ENCODE measurements at regions not wholly inside any gene's neighbourhood (a gene's known extent, or its start where the extent isn't known, plus 50 kb on each side); places are given as distances from the start of the nearest gene placed in this dataset.
"Not testable (repeated sequence)": the region's sequence is repeated elsewhere in the genome, so short reads cannot be mapped to it uniquely, and the experiment has no call there.

DNA sequence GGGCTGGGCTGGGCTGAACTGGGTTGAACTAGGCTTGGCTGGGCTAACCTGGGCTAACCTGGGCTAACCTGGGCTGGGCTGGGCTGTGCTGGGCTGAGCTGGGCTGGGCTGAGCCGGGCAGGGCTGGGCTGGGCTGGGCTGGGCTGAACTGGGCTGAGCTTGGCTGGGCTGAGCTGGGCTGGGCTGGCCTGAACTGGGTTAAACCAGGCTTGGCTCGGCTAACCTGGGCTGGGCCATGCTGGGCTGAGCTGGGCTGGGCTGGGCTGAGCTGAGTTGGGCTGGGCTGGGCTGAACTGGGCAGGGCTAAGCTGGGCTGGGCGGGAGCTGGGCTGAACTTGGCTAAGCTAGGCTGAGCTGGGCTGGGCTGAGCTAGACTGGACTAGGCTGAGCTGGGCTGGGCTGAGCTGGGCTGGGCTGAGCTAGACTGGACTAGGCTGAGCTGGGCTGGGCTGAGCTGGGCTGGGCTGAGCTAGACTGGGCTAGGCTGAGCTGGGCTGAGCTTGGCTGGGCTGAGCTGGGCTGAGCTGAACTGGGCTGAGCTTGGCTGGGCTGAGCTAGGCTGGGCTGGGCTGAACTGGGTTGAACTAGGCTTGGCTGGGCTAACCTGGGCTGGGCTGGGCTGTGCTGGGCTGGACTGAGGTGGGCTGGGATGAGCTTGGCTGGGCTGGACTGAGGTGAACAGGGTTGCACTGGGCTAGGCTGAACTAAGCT, 49.9 kb upstream of the GPC1 start:
- TF ChIP-seq, protein P1, sequence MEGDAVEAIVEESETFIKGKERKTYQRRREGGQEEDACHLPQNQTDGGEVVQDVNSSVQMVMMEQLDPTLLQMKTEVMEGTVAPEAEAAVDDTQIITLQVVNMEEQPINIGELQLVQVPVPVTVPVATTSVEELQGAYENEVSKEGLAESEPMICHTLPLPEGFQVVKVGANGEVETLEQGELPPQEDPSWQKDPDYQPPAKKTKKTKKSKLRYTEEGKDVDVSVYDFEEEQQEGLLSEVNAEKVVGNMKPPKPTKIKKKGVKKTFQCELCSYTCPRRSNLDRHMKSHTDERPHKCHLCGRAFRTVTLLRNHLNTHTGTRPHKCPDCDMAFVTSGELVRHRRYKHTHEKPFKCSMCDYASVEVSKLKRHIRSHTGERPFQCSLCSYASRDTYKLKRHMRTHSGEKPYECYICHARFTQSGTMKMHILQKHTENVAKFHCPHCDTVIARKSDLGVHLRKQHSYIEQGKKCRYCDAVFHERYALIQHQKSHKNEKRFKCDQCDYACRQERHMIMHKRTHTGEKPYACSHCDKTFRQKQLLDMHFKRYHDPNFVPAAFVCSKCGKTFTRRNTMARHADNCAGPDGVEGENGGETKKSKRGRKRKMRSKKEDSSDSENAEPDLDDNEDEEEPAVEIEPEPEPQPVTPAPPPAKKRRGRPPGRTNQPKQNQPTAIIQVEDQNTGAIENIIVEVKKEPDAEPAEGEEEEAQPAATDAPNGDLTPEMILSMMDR (IDR thresholded peaks at IDR 0.05; ENCODE audit: low read depth, low read length, poor library complexity, severe bottlenecking): not testable (repeated sequence)
- not testable (repeated sequence) for TF ChIP-seq EZH2phosphoT487 (IDR thresholded peaks at IDR 0.05; ENCODE audit: borderline replicate concordance, low read length)

All from DOHH2 (cell line).